ENCODE measurements at regions not wholly inside any gene's neighbourhood (a gene's known extent, or its start where the extent isn't known, plus 50 kb on each side); places are given as distances from the start of the nearest gene placed in this dataset.
A peak's percentile ranks its signal among the peaks of the same experiment; 100 is the strongest.
"Not testable (repeated sequence)": the region's sequence is repeated elsewhere in the genome, so short reads cannot be mapped to it uniquely, and the experiment has no call there.

DNA sequence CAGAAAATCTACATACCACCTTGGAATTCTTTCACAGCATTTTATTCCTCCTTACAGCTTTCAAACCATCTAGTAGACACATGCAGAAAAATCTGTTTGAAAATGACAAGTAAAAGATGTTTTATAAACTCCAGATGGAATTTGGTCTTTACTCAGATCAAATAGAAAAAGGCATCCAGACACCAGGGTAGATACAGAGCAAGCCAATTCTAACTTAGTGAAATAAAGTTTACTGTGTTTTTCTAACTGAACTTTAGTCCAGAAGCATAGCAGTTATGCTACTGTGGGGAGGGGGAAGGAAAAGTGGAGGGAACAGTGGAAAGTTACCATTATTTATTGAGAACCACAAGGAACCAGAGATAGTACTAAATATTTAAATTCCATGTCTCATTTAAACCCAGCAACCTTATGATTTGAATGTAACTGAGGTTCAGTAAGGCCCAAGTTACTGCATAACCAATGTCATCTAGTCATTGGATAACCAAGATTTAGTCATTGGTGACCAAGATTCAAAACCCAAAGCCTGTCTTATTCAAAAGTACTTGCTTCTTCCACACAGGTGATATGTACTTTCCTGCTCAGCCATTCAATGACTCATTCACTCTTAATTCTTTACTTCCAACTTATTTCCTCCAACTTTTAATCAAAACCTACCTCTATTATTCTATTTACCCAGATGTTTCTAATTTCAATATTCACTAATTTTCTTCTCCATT lies 57.7 kb downstream of the RAD51AP2 start:
- DNase-seq, result peak; percentile 72

DNA sequence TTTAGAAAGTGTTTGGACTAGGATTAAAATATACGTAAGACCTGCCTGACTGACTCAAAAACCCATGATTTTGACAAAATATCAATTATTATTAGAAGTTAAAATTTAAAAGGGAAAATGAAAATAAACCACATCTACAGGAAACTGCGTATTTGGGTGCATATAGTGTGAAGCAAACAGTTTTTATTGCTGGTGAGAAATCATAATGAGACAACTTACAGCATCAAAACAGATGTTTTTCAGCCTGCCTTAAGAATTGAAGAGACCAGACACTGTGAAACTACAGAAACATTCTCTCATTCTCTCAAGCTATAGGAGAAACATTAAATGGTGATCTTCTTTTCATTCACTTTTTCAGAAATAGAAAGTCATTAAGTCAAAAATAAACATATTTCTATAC lies 62.9 kb downstream of the RAD51AP2 start:
- no peak for DNase-seq

DNA sequence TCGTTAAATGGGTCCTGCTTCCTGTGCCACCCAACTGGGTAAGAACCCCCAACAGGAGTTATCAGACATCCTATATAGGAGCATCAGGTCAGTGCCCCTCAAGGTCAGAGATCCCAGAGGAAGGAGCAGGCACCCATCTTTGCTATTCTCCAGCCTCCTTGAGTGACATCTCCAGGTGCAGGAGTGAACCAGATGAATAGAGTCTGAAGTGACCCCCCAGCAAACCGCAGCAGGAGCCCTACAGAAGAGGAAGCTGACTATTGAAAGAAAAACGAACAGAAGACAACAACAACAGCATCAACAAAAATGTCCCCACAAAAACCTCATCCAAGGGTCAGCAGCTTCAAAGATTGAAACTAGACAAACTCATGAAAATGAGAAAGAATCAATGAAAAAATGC lies 72.0 kb downstream of the RAD51AP2 start:
- DNase-seq, result not testable (repeated sequence)

DNA sequence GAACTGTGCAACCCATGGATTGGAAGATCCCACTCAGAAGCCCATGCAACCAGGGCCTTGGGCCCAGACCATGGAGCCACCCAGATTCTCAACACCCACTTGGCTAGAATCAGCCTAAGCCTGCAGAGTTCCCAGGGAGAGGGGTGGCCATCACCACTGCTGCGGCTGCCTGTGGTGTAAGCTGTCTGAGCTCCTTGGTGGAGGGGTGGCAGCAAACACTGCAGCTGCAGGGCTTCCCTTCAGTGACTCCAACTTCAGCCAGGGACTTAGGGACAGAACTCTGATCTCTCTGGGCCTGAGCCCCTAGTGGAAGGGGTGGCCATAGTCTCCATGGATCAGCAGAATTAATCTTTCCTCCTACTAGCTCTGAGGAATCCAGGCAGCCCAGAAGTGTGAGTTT lies 72.5 kb downstream of the RAD51AP2 start:
- DNase-seq, result no peak

DNA sequence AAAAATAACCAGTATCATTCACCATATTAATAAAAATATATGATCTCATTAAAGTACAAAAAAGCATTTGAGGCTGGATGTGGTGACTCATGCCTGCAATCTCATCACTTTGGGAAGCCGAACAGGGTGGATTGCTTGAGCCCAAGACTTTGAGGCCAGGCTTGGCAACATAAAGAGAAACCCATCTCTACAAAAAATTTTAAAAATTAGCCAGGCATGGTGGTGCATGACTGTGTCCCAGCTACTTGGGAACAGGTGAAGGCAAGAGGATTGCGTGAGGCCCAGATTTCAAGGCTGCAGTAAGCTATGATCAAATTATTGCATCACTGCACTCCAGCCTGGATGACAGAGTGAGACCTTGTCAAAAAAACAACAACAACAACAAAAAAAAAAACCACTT lies 75.9 kb downstream of the RAD51AP2 start:
- no peak for DNase-seq

DNA sequence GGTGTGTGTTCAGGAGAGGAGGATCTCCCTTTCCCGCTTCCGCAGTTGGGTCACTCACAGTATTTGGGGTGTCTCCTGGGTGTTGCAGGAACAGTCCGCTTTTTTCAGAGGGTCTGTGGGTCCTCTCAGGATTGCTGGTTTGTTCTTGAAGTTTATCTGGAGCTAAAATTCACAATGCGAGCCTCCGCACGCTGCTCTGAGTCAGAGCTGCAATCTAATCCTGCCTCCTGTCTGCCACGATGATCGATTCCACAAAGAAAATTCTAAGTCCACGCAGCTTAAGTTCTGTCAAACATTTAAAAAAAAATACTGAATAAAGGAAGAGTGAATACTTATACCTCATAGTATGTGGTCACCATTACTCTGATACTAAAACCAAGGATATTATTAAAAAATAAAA lies 76.5 kb downstream of the RAD51AP2 start:
- DNase-seq, result no peak

DNA sequence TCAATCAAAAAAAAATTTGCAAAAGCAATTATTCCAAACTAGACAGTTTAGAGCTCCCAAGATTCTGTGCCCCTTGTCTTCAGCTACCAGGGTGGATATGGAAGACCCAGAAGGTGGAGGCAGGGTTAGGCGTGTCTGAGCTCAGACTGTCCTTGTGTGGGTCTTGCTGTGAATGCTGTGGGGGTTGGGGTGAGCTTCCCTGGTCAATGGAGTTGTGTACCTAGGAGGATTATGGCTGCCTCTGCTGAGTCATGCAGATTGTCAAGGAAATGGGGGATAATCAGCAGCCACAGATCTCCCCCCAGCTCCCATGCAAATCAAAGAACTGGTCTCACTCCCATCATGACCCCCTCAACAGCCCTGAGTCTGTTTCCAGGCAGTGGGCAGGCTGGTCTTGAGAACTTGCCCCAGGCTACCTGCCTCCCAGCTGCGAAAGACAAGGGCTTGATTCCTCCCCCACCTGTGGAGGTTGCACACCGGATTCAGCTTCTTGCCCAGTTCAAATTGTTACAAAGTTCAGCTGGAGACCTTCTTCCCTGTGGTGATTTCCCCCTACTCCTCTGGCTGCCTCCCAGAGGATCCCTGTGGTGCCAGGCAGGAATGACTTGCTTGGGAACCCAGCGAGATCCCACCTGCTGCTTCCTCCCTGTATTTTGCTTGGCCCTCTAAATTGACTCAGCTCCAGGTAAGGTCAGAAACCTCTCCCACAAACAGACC lies 77.0 kb downstream of the RAD51AP2 start:
- no peak for DNase-seq

DNA sequence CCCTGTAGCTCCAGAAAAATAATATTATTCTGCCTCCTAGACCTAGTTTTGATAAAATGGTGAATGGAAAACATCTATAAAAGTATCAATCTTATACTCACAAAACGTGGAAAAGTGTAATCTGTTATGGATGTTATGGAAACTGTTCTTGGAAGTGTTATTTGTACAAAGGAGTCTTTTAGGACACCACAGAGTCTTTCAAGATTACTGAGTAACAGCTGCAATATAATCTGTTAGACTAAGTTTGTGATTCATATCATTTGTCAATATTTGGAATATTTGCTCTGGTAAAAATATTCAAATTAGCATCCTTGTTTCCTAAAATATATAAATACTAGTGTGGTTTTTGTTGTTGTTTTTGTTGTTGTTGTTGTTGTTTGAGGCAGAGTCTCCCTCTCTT lies 87.9 kb downstream of the RAD51AP2 start:
- no peak for DNase-seq

DNA sequence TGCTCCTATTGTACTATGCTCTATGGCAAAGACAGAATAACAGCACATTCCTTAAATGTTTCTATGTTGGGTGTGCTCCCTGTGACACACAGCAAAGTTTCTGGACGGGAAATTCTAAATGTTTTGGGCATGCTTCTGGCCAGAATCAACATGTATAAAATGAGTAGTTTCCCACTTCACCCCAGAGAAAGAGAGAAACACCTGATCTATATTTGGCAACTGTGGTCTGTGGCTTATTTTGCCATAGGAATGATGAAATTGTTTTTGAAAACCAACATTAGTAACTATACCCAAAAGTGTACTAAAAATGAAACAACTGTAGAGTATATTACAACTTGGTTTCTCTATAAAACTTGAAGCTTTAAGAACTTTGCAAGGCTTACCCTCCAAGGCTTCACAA lies 89.1 kb downstream of the RAD51AP2 start:
- no peak for DNase-seq

DNA sequence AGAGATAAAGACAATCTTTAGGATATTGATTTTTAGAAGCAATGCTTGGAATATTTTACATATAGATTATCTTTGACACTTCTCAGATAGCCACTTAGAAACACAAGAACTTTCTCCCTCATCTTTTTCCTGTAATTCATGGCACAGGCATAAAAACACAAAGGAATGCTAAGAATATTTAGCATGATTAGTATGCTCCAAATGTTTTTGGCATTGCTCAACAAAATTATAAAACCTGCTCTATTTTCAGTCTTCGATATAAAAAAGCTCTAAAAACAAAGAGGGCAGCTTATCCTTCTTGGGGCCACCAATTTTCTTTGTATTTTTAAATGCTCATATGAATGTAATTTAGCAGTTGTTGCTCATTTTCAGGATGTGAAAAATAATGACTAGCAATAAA lies 90.8 kb downstream of the RAD51AP2 start:
- no peak for DNase-seq

DNA sequence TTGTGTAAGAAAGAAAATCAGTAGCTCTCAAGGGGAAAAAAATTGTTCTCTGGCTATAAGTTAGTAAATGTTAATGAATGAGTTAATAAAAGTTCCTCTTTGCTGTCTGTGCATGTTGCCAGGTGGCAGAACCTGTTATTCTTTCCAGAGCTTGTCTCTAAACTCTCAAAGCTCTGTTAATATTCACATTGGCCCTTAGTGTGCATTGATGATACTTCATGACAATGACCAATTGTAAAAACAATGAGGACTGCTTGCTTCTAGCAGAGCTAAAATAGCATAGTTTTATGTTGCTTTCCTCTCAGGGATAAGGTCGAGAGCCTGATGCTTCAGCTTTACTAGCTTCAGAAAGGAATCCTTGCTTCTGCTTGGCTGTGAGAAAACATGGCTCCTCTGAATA lies 91.5 kb downstream of the RAD51AP2 start:
- no peak for DNase-seq

DNA sequence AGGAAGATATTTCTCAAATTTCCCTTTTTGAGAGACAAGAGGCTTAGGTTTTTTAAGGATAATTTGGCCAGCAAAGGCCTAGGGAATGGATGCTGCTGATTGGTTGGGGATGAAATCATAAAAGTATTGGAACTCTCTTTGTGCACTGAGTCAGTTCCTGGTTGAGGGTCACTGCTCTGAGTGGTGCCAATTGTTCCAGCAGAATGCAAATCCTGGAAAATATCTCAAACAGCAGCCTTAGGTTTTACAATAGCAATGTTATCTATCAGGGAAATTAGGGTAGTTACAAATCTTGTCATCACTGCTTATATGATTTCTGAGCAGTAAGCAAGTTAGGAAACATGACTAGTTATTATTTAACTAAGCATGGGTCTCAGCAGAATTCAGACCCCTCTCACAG lies 96.2 kb downstream of the RAD51AP2 start:
- DNase-seq, result no peak

DNA sequence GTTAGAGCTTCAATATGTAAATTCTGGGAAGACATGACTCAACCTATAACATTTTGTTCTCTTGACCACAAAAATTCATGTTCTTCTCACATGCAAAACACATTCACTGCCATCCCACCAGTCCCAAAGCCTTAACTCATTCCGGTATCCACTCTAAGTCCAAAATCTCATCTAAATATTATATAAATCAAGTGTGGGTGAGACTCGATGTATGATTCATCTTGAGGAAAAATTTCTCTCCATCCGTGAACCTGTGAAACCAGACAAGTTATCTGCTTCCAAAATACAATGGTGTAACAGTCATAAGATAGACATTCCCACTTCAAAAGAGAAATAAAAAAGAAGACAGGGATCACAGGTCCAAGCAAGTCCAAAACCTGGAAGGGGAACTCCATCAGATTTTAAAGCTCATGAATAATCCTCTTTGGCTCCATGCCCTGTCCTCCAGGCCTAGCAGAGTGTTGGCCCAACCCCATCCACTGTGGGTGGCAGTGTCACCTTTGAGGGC lies 101.3 kb downstream of the RAD51AP2 start:
- DNase-seq, result no peak

DNA sequence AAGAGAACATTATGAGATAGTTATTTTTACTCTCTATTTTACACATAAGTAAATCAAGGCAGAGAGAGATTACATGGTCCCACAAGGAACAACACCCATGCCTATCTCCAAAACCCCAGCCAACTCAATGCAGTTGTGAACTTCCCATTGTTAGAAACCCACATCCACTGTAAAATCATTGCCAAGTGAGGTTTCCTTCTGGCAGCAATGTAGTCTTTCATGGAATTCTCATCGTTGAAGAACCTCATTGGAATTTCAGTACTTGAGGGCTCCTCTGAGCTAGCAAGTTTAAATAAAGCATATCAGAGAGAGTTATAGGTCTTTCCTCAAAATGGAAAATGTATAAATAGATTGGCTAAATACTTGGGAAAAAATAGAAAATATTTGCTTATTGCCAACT lies 105.2 kb downstream of the RAD51AP2 start:
- no peak for DNase-seq

DNA sequence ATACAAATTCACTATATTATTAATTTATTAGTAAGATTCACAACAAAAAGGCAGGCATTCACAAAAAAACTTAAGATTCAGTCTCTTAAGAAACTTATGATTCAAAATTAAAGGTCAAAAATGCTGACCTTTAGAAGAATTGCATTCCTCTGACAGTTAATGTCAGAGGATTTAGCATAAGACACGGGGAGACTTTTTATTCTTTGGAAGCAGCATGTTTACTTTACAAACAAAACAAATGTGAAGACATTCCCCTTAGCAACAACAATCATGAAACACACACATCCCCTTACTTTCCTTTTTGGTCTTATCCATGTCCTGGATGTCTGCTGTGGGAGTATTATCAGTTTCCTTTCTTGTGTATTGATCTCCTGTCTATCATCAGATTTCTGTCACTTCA lies 117.1 kb downstream of the RAD51AP2 start:
- no peak for DNase-seq

DNA sequence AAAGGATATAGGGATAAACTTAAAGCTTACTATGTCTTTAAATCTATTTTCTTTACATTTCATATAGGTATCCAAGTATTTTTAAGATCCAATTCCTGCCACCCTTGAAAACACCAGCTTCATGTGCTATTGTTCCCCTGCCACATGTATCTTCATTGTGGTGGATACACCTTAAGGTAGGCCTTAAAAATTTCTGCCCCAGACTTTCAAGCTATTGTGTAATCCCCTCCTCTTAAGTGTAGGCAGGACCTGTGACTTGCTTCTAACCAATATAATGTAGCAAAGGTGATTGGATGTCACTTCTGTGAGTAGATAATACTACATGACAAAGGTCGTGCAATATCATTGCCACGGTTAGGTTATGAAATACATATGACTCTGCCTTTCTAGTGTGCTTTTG lies 119.5 kb downstream of the RAD51AP2 start:
- no peak for DNase-seq

DNA sequence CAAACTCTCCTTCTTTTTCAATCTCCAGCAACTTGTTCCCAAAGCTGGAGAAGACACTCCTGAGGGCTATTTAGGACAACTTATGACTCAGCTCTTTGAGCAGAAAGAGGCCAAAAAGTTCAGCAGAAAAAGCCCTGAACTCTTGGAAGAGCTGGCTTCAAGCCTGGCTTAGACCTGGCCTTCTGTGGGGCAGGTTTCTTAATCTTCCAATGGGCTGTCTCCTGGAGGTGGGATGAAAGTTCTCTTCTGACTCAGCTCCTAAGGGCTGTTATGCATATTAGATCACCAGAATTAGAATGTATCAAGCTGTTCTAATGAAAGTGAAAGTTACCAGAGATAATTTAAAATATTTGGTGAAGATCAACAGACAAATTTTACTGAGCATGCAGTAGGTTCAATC lies 129.4 kb downstream of the RAD51AP2 start:
- DNase-seq, result no peak

DNA sequence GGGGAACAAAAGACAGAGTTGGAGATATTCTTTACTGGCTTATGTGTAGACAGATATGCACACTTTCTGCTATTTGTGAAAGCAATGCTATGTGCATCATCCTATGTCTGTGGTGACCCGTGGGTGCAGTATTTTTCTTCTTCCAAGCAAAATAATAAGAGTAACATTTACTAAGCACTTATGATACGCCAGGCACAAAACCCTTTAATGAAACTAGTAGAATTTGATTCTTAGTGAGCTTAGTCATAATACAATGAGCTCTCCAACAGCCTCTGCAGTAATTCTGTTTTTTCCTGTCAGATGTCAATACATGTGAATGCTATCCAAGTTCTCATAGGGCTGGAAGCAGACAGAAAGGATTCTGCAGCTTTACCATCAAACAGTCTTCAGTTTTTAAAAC lies 130.6 kb downstream of the RAD51AP2 start:
- DNase-seq, result no peak

DNA sequence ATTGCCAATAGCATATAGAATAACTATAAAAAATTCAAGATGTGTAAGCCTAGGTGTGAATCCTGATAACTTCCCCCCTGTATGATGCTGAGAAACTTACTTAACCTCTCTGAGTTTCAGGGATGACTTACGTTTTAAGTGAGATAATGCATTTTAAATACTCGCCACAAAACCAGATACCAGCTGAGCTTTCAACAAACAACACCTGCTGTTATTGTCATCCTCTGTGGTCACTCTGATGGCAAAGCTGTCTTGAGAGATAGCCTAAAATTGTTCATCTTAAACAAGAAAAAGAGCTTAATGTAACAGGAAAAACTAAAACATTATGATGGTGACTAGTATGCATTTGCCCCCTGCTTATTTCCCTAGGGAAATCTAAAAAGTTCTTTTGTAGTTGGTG lies 131.5 kb downstream of the RAD51AP2 start:
- DNase-seq, result no peak

DNA sequence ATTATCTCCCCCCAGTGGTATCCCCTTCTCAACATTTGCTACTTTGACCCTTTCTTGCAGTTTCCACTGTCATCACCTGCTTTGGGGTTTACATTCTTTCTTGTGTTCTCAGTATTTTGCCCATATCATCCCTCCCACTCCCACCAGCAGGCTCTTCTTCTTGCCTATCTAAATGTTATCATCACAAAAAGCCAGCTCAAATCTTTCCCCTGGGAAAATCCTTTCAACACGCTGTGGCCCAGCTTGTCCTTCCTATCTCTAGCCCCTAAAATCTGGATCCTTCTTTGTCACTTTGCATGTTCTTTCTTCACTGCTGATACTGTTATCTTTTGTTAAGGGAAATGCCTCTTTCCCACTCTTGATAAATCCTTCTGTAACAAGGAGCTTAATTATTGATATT lies 138.2 kb downstream of the RAD51AP2 start:
- no peak for DNase-seq

DNA sequence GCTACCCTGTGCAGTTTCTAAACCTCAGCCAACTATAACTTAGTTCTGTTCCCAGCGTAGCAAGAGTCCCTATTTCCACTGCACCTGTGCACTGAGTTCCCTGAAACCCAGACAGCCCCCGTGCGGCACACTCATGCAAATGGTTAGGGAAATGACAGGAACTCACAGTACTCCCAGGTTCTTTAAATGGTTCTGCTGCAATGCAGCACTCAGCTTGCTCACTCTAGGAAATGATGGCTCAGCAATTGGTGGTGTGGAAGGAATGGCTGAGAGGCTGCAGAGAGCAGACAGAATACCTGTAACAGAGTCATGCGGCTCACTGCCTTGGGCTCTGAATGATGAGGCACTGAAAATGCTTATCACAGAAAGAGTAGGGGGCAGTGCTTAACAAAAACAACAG lies 143.0 kb downstream of the RAD51AP2 start:
- DNase-seq, result peak; percentile 86

DNA sequence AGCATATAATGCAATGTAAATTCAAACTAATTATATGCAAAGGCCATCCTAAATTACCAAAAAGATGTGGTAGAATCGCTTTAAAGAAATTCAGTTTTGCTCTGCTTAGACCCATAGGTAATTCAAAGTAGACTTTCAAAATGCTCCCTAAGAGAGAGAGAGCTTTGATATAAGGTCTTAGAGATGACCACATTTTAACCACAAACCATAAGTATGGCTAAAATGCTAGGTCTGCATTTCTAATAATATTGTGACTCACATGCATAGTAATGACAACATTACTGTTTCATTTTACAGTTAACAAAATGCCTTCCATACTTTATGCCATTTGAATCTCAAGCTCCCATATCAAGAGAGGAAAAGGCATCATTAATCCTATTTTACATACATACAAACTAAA lies 144.5 kb downstream of the RAD51AP2 start:
- DNase-seq, result no peak

DNA sequence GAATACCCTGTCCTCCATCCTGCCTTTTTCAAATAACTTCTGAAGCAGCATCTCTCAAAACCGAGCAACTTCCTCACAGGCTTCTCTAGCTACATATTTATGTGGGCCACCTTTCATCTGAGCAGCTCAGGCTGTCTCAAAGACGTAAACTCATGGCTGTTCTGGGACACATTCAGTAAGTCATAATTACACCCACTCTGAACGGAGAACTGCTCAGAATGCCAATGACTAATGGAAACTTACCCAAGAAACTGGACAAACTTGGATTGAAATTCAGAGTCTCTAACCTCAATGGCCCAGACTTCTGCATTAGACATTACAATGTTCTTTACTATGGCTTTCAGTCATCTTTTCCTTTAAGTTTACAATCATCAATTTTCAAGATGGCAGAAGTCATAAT lies 145.2 kb downstream of the RAD51AP2 start:
- DNase-seq, result no peak

DNA sequence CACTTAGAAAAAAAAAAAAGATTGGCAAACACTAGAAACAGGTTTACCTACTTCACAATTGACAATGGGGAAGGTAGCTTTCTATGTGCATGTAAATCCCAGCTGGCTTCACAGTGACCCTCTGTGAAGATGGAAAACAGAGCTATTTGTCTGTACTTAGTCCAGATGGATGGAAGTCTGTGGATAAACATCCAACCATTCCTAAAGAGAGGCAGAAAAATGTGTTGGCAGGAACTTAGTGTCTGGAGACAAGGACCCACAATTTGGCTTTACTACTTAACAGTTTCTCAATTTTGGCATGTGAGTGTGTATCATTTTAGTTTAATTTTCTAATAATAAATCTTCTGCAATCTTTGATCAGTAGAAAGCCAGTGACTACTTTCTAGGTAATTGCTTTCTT lies 154.4 kb downstream of the RAD51AP2 start:
- no peak for DNase-seq

DNA sequence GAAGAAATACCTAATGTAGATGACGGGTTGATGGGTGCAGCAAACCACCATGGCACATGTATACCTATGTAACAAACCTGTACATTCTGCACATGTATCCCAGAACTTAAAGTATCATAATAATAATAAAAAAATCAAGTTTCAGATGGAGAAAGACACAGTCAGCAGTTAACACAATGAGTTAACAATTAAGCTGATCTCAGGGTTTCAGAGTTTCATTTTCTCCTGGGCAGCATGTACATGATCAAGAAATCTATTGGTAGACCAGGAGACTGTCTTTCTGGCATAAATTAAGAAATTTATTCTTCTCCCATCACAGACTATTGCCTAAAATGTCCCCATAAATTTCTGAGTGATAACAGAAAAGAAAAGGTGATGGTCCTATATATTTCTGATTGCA lies 155.3 kb downstream of the RAD51AP2 start:
- DNase-seq, result no peak
